ENCODE measurements at regions not wholly inside any gene's neighbourhood (a gene's known extent, or its start where the extent isn't known, plus 50 kb on each side); places are given as distances from the start of the nearest gene placed in this dataset.

- no peak overlapping the region for H3K4me3 ChIP-seq (ENCODE audit: low read depth, low read length, poor library complexity, severe bottlenecking)
- H3K27me3 ChIP-seq (replicated peaks; ENCODE audit: insufficient read depth, low read depth, low read length, poor library complexity) = no peaks in the 10 kb centered on the region
- intact Hi-C loops (cut with micrococcal nuclease; ENCODE audit: unreplicated experiment) = no loop called here
- BruUV-seq (replicated peaks) = no TSS peak
- ChIA-PET CTCF (interaction anchor here (0.7 kb wide), 1 partner anchor 1838 kb away, joined by 3 read pairs; no protein-coding TSS in a partner anchor), POLR2A (ENCODE audit: low non-redundant PET) (no interaction called here)
- H3K27ac ChIP-seq (ENCODE audit: low read depth, low read length, poor library complexity, severe bottlenecking) = no peak overlapping the region
- H3K4me1 ChIP-seq (ENCODE audit: insufficient read depth, low read length, poor library complexity, severe bottlenecking) = no peaks in the 10 kb centered on the region
- TF ChIP-seq EZH2 (IDR thresholded peaks at IDR 0.05; ENCODE audit: borderline replicate concordance, low read depth, low read length, poor library complexity, severe bottlenecking) (no peak), CTCF (conservative IDR thresholded peaks at IDR 0.05; ENCODE audit: low read depth, low read length) (no peak)
- H3K36me3 ChIP-seq (ENCODE audit: insufficient read depth, low read length, poor library complexity, severe bottlenecking) = no peaks in the 10 kb centered on the region
- H3K9me3 ChIP-seq (ENCODE audit: low read depth, low read length, poor library complexity, severe bottlenecking) = no peaks in the 10 kb centered on the region
- DNase-seq (ENCODE audit: low spot score) = no peak
These were observed 89.3 kb downstream of the PLK2 start for GRCh38 chr5:58370606-58371005.

- Histone ChIP-seq H3K4me3 (ENCODE audit: low read depth, low read length, poor library complexity, severe bottlenecking) (no peak overlapping the region), H3K27me3 (replicated peaks; ENCODE audit: insufficient read depth, low read depth, low read length, poor library complexity) (no peaks in the 10 kb centered on the region), H3K4me1 (ENCODE audit: insufficient read depth, low read length, poor library complexity, severe bottlenecking) (no peaks in the 10 kb centered on the region), H3K27ac (ENCODE audit: low read depth, low read length, poor library complexity, severe bottlenecking) (no peak overlapping the region), H3K36me3 (ENCODE audit: insufficient read depth, low read length, poor library complexity, severe bottlenecking) (no peaks in the 10 kb centered on the region), H3K9me3 (ENCODE audit: low read depth, low read length, poor library complexity, severe bottlenecking) (no peaks in the 10 kb centered on the region)
- no TSS peak for BruUV-seq (replicated peaks)
- intact Hi-C loops (cut with micrococcal nuclease; ENCODE audit: unreplicated experiment) = no loop called here
- DNase-seq (ENCODE audit: low spot score) = no peak
- ChIA-PET POLR2A (ENCODE audit: low non-redundant PET) (no interaction called here), CTCF (interaction anchor here (0.7 kb wide), 1 partner anchor 1837 kb away, joined by 3 read pairs; no protein-coding TSS in a partner anchor)
- TF ChIP-seq CTCF (conservative IDR thresholded peaks at IDR 0.05; ENCODE audit: low read depth, low read length) (no peak), EZH2 (IDR thresholded peaks at IDR 0.05; ENCODE audit: borderline replicate concordance, low read depth, low read length, poor library complexity, severe bottlenecking) (no peak)
These were observed 90.2 kb downstream of the PLK2 start for GRCh38 chr5:58369513-58370190.

DNA sequence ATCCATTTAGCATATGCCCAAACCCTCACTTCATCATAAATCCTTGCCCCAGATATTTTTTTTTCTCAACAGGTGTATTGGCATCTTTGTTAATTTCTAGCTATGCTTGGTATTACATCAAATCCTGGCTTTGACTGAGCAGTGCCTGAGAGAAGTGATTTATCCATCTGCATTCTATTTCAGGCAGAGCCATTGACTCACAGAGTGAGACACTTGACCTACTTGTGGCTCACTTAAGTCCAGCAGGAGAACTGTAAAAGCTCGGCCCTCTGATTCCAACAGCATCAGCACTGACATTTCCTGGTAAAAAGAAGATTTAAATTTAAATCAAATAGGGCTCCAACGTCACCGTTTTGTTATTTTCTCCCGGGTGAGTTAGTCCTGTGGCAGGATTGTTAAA lies 93.4 kb downstream of the PLK2 start:
- TF ChIP-seq CTCF (conservative IDR thresholded peaks at IDR 0.05; ENCODE audit: low read depth, low read length) (no peak), EZH2 (IDR thresholded peaks at IDR 0.05; ENCODE audit: borderline replicate concordance, low read depth, low read length, poor library complexity, severe bottlenecking) (no peak)
- POLR2A ChIA-PET (ENCODE audit: low non-redundant PET) = no interaction called here
- H3K4me1 ChIP-seq (ENCODE audit: insufficient read depth, low read length, poor library complexity, severe bottlenecking) = no peaks in the 10 kb centered on the region
- no peak overlapping the region for H3K4me3 ChIP-seq (ENCODE audit: low read depth, low read length, poor library complexity, severe bottlenecking)
- intact Hi-C loops (cut with micrococcal nuclease; ENCODE audit: unreplicated experiment) = no loop called here
- DNase-seq (ENCODE audit: low spot score) = no peak
- BruUV-seq (replicated peaks) = no TSS peak
- H3K27me3 ChIP-seq (replicated peaks; ENCODE audit: insufficient read depth, low read depth, low read length, poor library complexity) = no peaks in the 10 kb centered on the region
- H3K9me3 ChIP-seq (ENCODE audit: low read depth, low read length, poor library complexity, severe bottlenecking) = no peaks in the 10 kb centered on the region
- no peaks in the 10 kb centered on the region for H3K36me3 ChIP-seq (ENCODE audit: insufficient read depth, low read length, poor library complexity, severe bottlenecking)
- H3K27ac ChIP-seq (ENCODE audit: low read depth, low read length, poor library complexity, severe bottlenecking) = no peak overlapping the region
- CTCF ChIA-PET = no interaction called here
